ENCODE measurements at regions not wholly inside any gene's neighbourhood (a gene's known extent, or its start where the extent isn't known, plus 50 kb on each side); places are given as distances from the start of the nearest gene placed in this dataset.
"Not testable (repeated sequence)": the region's sequence is repeated elsewhere in the genome, so short reads cannot be mapped to it uniquely, and the experiment has no call there.

DNA sequence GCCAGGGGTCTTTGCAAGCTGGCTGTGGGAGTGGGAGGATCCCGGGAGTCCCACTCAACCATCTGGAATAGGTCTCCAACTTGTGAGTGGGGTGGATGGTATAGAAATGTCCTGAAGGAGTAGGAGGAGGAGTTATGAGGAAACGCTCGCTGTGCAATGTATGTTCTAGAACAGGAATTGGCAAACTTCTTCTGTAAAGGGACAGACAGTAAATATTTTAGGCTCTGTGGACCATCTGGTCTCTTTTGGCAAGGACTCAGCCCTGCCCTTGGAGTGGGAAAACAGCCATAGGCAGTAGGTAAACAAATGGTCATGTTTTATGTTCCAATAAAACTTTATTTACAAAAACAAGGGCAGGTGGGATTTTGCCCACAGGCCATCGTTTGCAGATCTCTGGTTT, 149.2 kb downstream of the NPIPB5 start:
- no peak for DNase-seq

DNA sequence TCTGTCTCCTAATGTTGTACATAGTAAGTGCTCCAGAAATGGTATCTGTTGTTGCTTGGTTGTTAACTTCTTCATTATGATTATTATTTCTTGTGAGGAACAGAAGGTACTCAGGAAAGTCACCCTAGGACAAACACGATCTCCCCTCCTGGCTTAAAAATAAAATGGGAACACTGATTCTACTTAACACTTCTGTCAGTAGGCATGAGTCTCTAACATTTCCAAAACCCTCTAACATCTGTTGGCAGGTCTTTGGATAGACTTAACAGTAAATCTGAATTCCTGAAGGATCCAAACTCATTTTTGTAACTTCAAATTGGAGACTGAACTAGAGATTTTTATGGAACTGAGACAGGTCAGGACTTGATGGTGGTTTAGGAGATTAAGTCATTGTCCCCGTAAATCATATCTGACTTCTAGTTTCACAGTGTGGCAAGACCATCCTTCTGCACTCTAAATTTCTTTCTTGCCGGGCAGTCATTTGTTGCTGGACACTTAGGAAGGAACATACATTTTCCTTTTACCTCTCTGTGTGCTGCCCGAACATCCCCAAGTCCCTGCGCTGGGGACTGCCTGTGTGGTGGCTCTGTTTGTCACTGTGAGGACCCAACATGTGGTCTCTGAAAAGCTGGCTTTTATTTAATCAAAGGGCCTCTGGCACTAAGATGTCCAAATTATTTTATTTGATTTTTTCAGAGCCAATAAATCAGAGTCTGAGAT, 149.9 kb downstream of the NPIPB5 start:
- no peak for DNase-seq

DNA sequence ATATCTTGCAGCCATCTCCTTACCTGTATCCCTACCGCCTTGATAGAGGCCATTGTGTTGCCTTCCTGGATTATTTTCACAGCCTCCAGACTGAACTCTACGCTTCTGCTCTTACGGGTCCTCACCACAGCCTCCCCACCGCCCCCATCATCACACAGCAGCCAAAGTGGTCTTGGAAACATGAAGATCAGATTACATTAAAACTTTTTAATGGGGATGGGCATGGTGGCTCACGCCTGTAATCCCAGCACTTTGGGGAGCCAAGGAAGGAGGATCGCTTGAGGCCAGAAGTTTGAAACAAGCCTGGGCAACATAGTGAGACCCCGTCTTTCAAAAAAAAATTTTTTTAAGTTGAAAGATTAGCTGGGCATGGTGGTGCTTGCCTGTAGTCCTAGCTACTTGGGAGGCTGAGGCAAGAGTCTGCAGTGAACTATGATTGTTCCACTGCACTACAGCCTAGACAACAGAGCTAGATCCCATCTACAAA, 150.5 kb downstream of the NPIPB5 start:
- no peak for DNase-seq

DNA sequence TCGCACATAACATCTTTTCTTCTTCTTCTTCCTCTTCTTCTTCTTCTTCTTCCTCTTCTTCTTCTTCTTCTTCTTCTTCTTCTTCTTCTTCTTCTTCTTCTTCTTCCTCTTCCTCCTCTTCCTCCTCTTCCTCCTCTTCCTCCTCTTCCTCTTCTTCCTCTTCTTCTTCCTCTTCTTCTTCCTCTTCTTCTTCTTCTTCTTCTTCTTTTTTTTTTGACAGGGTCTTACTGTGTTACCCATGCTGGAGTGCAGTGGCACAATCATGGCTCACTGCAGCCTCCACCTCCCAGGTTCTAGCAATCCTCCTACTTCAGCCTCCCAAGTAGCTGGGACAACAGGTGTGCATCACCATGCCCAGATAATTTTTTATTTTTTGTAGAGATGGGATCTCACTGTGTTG, 151.0 kb upstream of the HS3ST2 start:
- not testable (repeated sequence) for DNase-seq

DNA sequence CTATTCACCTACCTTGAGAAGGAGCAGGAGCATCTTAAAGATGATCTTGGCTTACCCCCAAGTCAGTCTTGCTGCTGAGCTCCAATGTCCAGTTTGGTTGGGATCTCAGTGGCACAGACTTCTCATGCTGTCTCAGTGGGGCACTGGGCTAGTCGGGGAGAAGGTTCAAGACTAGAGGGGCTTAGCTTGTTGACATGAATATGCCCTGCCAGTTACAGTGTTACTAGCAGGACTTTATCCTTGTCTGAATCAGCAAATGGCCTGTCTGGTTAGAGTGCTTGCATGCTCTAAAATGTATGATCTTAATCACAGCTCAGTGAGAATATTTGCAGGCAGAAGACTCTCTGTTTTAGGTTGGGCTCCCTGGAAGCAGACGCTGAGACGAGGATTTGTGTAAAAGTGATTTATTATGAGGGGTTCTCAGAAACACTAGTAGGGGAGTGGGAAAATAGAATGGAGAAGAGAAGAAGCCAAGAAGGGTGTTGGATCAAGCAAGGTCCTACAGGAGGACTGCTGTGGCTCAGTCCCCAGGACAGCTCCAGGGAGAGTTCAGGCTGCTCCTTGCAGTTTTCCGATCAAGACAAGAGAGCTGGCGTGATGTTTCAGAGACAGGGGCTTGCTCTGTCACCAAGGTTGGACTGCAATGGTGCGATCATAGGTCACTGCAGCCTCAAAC, 150.4 kb upstream of the HS3ST2 start:
- no peak for DNase-seq

DNA sequence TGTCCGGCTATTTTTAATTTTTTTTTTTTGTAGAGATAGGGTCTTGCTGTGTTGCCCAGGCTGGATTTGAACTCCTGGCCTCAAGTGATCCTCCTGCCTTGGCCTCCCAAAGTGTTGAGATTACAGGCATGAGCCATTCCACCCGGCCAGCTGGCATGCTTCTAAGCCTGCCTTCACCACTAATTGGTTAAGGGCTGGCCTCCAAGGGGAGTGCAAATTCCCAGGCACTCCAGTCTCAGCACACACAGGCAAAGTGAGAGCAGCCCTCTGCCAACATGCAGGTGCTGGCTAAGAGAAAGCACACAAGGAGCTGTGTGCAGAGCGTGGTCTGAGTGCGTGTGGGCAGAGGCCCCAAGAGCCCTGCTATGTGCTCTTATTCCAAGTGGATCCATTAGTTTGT, 149.8 kb upstream of the HS3ST2 start:
- no peak for DNase-seq

DNA sequence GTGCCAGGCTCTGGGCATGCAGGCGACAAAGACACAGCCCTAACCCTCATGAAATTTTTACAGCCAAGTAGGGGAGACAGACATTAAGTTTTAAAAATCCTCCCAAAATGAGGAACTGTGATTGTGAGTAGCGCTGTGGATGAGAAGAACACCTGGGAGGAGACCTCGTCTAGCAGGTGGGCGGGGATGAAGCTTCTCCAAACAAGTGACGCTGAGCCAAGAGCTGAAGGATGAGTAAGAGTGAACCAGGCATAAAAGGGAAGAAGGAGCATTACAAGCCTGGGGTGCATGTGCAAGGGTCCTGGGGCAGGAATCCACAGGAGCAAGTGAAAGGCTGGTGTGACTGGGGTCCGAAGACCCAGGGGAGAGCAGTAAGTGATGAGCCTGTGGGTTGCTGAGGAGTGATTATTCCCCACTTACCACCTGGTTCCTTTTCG, 149.4 kb upstream of the HS3ST2 start:
- DNase-seq, result no peak

DNA sequence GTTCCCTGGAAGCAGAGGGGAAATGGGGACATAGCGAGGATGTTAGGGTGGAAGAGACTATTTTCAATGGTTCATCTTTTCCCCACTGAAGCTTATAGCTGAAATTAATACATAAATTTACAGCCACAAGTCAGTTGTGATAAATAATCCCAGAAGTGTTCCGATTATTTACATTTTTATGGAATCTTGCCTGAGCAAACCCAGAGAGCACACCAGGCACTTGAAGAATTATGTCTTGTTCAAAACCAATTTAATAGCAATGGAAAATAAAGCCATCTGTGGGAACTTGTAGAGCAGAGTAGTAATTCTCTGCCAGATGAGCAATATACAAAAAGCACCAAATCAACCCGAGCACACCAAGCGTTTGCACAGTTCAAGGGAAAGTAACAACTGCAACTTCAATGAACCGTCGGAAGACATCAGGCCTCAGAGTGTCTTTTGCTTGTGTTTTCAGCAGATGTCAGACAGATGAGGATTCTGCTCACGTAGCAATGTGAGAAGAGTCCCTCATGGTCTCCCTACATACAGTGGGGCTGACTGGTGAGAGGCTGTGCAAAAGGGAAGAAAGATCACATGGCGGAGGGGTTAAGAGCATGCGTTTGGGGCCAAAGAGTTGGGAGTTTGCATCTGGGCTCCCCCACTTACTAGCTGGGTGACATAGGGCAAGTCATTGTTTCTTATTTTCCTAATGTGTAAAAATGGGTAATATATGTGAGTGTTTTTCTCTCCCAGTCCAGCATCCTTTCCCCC, 148.7 kb upstream of the HS3ST2 start:
- no peak for DNase-seq

DNA sequence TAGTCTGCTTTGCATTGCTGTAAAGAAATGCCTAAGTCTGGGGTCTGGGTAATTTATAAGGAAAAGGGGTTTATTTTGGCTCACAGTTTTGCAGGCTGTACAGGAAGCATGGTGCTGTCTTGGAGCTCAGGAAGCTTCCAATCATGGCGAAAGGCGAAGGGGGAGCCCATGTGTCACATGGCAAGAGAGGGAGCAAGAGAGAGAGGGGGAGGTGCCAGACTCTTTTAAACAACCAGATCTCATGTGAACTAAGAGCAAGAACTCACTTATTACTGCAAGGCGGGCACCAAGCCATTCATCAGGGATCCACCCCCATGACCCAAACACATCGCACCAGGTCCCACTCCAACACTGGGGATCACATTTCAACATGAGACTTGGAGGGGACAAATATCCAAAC, 148.2 kb upstream of the HS3ST2 start:
- no peak for DNase-seq

DNA sequence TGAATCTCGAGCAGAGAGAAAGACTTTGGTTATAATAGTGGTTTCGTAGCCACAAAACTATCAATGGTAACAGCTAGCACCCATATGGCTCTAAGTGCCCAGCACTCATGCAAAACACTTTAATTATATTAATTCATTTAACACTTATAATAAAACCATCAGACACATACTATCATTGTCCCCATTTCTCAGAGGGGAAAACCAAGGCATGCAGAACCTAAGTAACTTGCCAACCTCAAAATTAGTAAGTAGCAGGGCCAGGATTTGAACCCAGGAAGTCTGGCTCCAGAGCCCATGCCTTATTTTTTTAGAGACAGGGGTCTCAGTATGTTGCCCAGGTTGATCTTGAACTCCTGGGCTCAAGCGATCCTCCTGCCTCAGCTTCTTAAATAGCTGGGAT, 145.6 kb upstream of the HS3ST2 start:
- no peak for DNase-seq

DNA sequence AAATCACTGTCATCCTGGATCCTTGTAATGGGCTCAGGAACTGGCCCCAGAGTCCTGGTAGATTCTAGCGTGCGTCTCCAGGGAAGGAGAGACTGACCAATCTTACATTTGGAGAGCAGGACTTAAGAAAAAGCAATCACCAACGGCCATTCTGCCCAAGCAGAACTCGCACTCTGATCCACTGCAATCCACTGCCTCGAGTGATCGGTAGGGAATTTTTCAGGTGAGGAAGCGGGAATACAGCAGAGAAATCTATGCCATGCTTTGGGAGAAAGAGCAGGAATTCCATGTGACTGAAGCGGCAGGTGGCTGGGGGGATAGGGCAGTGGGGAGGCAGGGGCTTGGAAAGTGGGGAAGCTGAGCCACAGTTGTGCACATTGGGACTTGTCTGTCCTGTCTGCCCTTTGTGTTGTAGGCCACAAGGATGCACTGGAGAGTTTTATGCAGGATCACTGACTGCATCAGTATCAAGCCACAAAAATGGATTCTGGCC, 143.9 kb upstream of the HS3ST2 start:
- no peak for DNase-seq

DNA sequence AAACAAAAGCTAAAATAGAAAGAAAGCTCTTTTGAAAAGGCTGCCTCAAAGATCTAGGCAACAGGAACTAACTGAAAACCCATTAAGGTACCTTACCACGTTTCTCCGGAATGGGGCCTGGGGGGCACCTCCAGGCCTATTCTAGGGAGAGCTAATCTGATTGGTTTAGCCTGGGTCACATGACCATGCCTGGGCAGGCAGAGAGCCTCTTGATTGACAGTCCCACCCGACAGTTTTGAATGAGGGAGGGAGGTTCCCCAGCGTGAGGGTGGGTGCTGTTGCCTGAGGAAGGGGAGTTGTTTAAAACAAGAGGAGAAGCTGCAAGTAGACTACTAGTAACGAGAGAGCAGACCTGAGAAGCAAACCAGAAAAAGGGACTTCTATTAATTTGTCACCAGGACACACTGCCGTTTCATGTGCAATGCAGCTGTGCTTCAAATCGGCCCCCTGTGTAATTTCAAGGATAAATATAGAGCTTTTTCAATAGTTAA, 143.4 kb upstream of the HS3ST2 start:
- peak; percentile 42 for DNase-seq

DNA sequence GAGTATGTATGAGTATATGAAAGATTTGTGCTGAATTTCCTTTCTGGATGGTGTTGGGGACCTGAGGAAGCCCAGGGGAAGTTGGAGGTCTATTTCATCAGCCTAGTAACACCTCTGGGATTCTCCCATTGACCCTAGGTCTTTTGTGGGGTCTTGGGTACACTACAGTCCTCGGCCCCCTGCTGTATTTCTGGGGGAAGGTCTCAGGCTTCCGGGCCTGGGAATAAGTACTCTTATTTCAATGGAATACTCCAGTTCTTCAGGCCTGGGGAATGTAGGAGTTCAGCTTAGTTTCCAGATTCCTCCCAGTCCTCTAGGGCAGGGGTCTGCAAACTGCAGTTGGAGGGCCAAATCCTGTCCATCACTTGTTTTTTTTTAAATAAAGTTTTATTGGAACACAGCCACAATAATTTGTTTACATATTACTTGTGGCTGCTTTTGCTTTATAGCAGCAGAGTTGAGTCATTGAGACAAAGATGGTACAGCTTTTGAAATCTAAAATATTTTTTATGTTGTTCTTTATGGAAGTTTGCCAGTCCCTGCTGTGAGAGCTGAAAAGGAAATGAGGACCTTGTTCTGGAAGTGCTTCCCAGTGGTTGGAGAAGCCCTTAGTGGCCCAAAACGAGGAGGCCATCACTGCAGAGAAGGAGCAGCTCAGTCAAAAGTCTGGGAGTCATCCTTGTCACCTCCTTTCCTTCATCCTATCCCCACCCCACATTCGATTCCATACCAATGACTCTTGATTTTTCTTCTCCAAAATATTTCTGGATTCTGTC, 142.5 kb upstream of the HS3ST2 start:
- no peak for DNase-seq

DNA sequence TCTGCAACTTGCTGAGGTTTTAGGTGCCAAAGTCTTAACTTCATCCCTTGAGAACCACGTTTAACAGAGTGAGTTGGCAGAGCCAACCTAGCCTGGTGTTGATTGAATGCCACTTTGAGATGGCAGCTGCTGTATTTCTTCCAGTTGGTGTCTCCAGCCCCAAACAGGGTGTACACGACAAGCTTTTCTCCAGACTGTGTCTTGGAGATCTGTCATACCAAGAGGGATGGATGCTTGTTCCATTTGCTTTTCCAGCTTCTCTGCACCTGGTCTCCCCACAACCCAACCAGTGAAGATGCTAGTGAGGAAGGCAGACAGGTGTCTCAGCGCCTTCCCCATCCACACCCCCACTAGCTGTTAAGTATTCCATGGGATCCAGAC, 141.1 kb upstream of the HS3ST2 start:
- no peak for DNase-seq

DNA sequence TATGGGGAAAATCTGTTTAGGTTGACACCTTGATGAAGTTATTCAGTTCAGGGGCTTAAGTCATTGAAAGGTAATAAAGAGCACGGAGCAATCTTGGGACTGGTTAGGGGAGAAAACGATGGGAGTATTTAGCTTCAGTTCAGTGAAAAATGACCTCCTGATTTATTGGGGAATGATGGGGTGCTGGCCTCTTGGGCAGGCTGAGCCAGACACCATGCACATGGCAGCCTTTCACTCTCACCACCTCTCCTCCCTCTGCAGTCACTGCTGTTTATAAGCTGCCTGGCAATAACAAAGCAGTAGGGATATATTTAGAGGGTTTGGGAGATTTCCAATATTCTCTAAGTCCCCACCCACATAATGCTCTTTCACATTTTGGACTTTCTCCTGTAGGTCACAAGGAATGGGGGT, 140.5 kb upstream of the HS3ST2 start:
- DNase-seq, result no peak

DNA sequence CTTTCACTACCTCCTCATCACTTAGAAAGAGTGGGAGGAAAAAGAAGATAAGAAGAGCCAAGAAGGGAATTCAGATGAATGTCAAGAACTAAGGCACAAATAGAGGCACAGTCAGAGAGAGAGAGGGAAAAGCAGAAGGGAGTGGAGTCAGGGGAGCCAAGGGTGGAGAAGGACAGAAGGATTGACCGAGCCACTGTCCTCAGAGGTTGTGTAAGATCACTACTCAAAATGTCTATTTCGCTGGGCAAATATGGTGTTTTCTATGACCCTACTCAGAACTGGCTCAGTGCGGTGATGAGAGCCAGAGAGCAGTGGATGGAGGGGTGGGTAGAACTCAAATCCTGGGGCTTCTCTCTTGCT, 139.2 kb upstream of the HS3ST2 start:
- DNase-seq, result no peak

DNA sequence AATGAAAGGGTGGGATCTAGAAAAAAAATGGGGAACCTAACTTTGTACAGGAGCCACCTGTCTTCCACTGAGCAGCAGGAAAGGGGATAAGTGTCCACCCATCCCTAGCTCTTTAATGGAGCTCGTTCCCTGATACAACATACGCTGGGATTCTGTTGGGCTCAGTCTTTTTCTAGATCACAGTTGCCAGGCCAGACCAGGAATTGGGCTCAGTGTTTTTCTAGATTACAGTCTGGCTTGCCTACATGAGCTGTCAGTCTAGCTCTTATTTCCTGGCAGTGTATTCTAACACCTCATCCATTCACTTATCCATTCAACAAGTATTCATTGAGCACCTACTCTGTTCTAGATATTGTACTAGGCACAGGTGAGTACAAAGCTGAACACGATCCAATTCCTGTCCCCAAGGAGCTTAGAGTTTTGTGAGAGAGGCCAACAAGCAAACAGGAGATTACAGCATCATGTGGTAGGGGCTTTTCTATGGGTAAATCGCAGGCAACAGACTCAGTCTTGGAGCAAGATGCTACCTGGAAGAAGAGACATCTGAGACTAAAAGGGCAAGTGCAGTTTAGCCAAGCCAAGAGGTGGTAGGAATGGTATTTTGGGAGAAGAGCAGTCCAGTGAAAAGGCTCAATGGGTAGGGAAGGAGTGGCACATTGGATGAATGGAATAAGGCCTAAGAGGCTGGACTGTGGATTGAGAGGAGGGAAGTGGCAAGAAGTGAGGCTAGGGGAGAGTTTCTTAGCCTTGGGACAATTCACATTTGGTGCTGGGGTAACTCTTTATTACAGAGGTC, 138.0 kb upstream of the HS3ST2 start:
- DNase-seq, result no peak

DNA sequence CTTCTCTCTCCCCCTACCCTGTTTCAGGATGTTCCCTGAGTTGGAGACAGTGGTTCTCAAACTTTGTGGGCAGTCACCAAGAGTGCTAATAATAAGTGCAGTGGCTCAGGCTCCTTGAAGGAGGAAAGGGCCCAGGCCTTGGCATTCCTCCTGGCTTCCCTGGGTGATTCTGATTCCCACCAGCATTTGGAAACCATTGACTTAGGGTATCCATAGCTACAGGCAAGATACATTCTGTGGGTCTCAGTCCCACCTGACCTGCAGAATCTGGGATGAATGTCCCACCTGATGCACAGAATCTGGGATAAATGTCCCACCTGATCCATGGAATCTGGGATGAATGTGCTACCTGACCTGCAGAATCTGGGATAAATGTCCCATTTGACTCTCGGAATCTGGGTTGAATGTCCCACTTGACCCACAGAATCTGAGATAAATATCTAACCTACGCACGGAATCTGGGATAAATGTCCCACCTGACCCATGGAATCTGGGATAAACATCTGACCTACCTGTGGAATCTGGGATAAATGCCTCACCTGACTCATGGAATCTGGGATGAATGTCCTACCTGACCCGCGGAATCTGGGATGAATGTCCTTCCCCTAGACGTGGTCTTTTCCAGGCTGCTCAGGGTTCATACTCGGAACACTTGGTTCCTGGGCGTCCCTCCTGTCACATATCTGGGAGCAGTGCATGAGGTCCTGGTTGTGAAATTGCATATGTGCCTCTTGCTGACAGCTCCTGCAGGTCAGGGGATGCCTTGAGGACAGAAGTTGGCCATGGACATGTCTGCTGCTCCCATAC, 136.7 kb upstream of the HS3ST2 start:
- no peak for DNase-seq

DNA sequence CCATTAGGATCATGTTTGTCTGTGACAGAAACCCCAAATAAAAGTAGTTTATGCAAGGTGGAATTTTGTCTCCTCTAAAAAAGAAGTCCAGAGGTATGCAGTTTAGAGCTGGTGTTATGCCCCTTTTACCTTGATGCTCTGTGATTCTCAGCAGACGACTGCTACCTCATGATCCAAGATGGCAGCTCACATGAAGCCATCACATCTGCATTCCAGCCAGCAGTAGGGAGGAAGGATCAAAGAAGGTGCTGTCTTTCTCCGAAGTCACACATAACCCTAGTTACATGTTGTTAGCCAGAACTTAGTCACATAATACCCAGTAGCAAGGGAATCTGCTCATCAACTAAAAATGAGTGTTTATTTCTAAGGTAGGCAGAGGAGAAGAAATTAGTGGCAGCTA, 135.7 kb upstream of the HS3ST2 start:
- DNase-seq, result no peak

DNA sequence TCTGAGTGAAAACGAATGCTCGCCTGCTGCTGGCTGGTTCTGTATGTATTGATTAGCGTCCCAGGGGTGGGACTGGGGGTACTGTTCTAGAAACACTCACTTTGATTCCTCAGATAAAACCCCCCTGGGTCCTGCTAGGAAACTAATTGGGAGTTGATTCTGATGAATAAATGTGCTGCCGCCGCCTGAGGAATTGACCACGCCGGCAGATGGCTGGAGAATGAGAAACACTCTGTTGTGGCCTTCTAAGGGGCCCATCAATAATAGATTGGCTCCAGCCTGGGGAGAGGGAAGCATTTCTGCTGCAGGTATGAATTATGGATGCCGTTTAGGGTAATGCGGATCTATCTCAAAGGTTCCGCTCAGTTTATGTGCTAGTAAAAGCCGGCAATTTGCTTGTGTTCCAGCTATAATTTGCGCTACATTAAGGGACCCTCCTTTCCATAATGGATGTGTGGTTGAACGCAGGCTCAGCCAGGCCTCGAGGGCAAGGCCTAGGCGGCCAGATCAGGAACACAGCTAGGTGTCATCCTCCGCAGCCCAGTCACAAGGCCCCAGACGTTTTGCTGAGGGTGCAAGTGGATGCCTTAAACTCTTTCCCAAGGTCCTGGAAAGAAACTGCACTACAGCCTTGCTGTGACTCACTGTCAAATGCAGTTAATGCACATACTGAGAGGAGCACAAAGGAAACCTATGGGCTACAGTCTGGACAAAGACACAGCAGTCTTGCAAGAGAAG, 132.2 kb upstream of the HS3ST2 start:
- DNase-seq, result no peak
